ENCODE measurements at regions not wholly inside any gene's neighbourhood (a gene's known extent, or its start where the extent isn't known, plus 50 kb on each side); places are given as distances from the start of the nearest gene placed in this dataset.

- Mint-ChIP-seq H3K27ac (no peak overlapping the region), H3K4me1 (no peaks in the 10 kb centered on the region), H3K36me3 (peaks cover 0 to 3% (median 0%) of the 10 kb centered on the region in 3 donors), H3K4me3 (no peak overlapping the region), H3K9me3 (peaks cover 4 to 31% (median 8%) of the 10 kb centered on the region in 6 donors), H3K27me3 (ENCODE audit: low read depth in 3 of 3) (peaks cover 0 to 2% (median 1%) of the 10 kb centered on the region in 3 donors)
- no peak for DNase-seq
Observed at GRCh38 chr15:97563516-97563915, 397.0 kb upstream of the ARRDC4 start.

GRCh38 chr15:97566961-97567360, 393.5 kb upstream of the ARRDC4 start:
- H3K27me3 Mint-ChIP-seq (ENCODE audit: low read depth in 3 of 3): peaks cover 0 to 2% (median 0%) of the 10 kb centered on the region in 3 donors
- no peak overlapping the region for H3K4me3 Mint-ChIP-seq
- peaks cover 0 to 21% (median 6%) of the 10 kb centered on the region in 6 donors for H3K9me3 Mint-ChIP-seq
- no peak for DNase-seq
- no peaks in the 10 kb centered on the region for H3K36me3 Mint-ChIP-seq
- no peak overlapping the region for H3K27ac Mint-ChIP-seq
- no peaks in the 10 kb centered on the region for H3K4me1 Mint-ChIP-seq

- Mint-ChIP-seq H3K4me3 (no peak overlapping the region), H3K27ac (no peak overlapping the region), H3K36me3 (no peaks in the 10 kb centered on the region), H3K4me1 (no peaks in the 10 kb centered on the region), H3K27me3 (ENCODE audit: low read depth in 3 of 3) (peaks cover 0 to 2% (median 0%) of the 10 kb centered on the region in 3 donors), H3K9me3 (peaks cover 0 to 20% (median 7%) of the 10 kb centered on the region in 6 donors)
- DNase-seq: no peak
Observed at GRCh38 chr15:97567411-97567810, 393.1 kb upstream of the ARRDC4 start.

GRCh38 chr15:97576929-97577645, 383.4 kb upstream of the ARRDC4 start:
- H3K9me3 Mint-ChIP-seq: peaks cover 2 to 30% (median 6%) of the 10 kb centered on the region in 6 donors
- no peak overlapping the region for H3K27ac Mint-ChIP-seq
- DNase-seq: no peak
- H3K4me1 Mint-ChIP-seq: no peaks in the 10 kb centered on the region
- no peaks in the 10 kb centered on the region for H3K36me3 Mint-ChIP-seq
- no peak overlapping the region for H3K4me3 Mint-ChIP-seq
- H3K27me3 Mint-ChIP-seq (ENCODE audit: low read depth in 3 of 3): peaks cover 0 to 1% (median 0%) of the 10 kb centered on the region in 3 donors

GRCh38 chr15:97585408-97585807, 375.1 kb upstream of the ARRDC4 start:
- Mint-ChIP-seq H3K36me3 (no peaks in the 10 kb centered on the region), H3K9me3 (peaks cover 4 to 37% (median 22%) of the 10 kb centered on the region in 6 donors), H3K4me1 (no peaks in the 10 kb centered on the region), H3K27me3 (ENCODE audit: low read depth in 3 of 3) (peaks cover 0 to 4% (median 0%) of the 10 kb centered on the region in 3 donors), H3K4me3 (no peak overlapping the region), H3K27ac (no peak overlapping the region)
- no peak for DNase-seq

GRCh38 chr15:97592778-97593177, 367.7 kb upstream of the ARRDC4 start:
- Mint-ChIP-seq H3K27me3 (ENCODE audit: low read depth in 3 of 3) (no peaks in the 10 kb centered on the region), H3K4me3 (no peak overlapping the region), H3K9me3 (peaks cover 0 to 6% (median 3%) of the 10 kb centered on the region in 6 donors), H3K27ac (no peak overlapping the region), H3K36me3 (no peaks in the 10 kb centered on the region), H3K4me1 (no peaks in the 10 kb centered on the region)
- no peak for DNase-seq

- Mint-ChIP-seq H3K4me3 (no peak overlapping the region), H3K4me1 (no peaks in the 10 kb centered on the region), H3K9me3 (peaks cover 0 to 9% (median 0%) of the 10 kb centered on the region in 6 donors), H3K27ac (no peak overlapping the region), H3K36me3 (no peaks in the 10 kb centered on the region), H3K27me3 (ENCODE audit: low read depth in 3 of 3) (peaks cover 0 to 2% (median 0%) of the 10 kb centered on the region in 3 donors)
- no peak for DNase-seq
Observed at GRCh38 chr15:97597801-97598200, 362.7 kb upstream of the ARRDC4 start.

GRCh38 chr15:97598353-97598798, 362.1 kb upstream of the ARRDC4 start:
- Mint-ChIP-seq H3K27me3 (ENCODE audit: low read depth in 3 of 3) (peaks cover 0 to 2% (median 0%) of the 10 kb centered on the region in 3 donors), H3K4me3 (no peak overlapping the region), H3K4me1 (no peaks in the 10 kb centered on the region), H3K9me3 (peaks cover 0 to 9% (median 0%) of the 10 kb centered on the region in 6 donors), H3K36me3 (no peaks in the 10 kb centered on the region), H3K27ac (no peak overlapping the region)
- DNase-seq: no peak

- Mint-ChIP-seq H3K36me3 (no peaks in the 10 kb centered on the region), H3K9me3 (peaks cover 0 to 9% (median 0%) of the 10 kb centered on the region in 6 donors), H3K27me3 (ENCODE audit: low read depth in 3 of 3) (peaks cover 0 to 2% (median 0%) of the 10 kb centered on the region in 3 donors), H3K27ac (no peak overlapping the region), H3K4me3 (no peak overlapping the region), H3K4me1 (no peaks in the 10 kb centered on the region)
- no peak for DNase-seq
Observed at GRCh38 chr15:97600190-97600589, 360.3 kb upstream of the ARRDC4 start.

- no peak for DNase-seq
- H3K27me3 Mint-ChIP-seq (ENCODE audit: low read depth in 3 of 3): no peaks in the 10 kb centered on the region
- no peaks in the 10 kb centered on the region for H3K36me3 Mint-ChIP-seq
- no peaks in the 10 kb centered on the region for H3K4me1 Mint-ChIP-seq
- no peak overlapping the region for H3K27ac Mint-ChIP-seq
- peaks cover 0 to 27% (median under 1%) of the 10 kb centered on the region in 6 donors for H3K9me3 Mint-ChIP-seq
- H3K4me3 Mint-ChIP-seq: no peak overlapping the region
Observed at GRCh38 chr15:97604677-97605076, 355.8 kb upstream of the ARRDC4 start.

GRCh38 chr15:97615114-97615513, 345.4 kb upstream of the ARRDC4 start:
- DNase-seq: no peak
- Mint-ChIP-seq H3K27ac (no peak overlapping the region), H3K27me3 (ENCODE audit: low read depth in 3 of 3) (peaks cover 0 to 5% (median 3%) of the 10 kb centered on the region in 3 donors), H3K4me1 (no peaks in the 10 kb centered on the region), H3K4me3 (no peak overlapping the region), H3K9me3 (peaks cover 5 to 18% (median 7%) of the 10 kb centered on the region in 6 donors), H3K36me3 (no peaks in the 10 kb centered on the region)

GRCh38 chr15:97623091-97623661, 337.3 kb upstream of the ARRDC4 start:
- H3K27me3 Mint-ChIP-seq (ENCODE audit: low read depth in 3 of 3): no peaks in the 10 kb centered on the region
- H3K4me3 Mint-ChIP-seq: no peak overlapping the region
- no peaks in the 10 kb centered on the region for H3K4me1 Mint-ChIP-seq
- H3K9me3 Mint-ChIP-seq: peaks cover 0 to 6% (median 0%) of the 10 kb centered on the region in 6 donors
- DNase-seq: no peak
- H3K27ac Mint-ChIP-seq: no peak overlapping the region
- no peaks in the 10 kb centered on the region for H3K36me3 Mint-ChIP-seq

- H3K4me3 Mint-ChIP-seq: no peak overlapping the region
- no peak overlapping the region for H3K27ac Mint-ChIP-seq
- no peaks in the 10 kb centered on the region for H3K4me1 Mint-ChIP-seq
- no peaks in the 10 kb centered on the region for H3K27me3 Mint-ChIP-seq (ENCODE audit: low read depth in 3 of 3)
- no peaks in the 10 kb centered on the region for H3K36me3 Mint-ChIP-seq
- H3K9me3 Mint-ChIP-seq: peaks cover 0 to 7% (median 0%) of the 10 kb centered on the region in 6 donors
- DNase-seq: no peak
Observed at GRCh38 chr15:97627634-97628033, 332.9 kb upstream of the ARRDC4 start.

- Mint-ChIP-seq H3K4me1 (no peaks in the 10 kb centered on the region), H3K36me3 (no peaks in the 10 kb centered on the region), H3K4me3 (no peak overlapping the region), H3K27ac (no peak overlapping the region), H3K27me3 (ENCODE audit: low read depth in 3 of 3) (peaks cover 2 to 4% (median 2%) of the 10 kb centered on the region in 3 donors), H3K9me3 (peaks cover 0 to 11% (median 4%) of the 10 kb centered on the region in 6 donors)
- DNase-seq: no peak
Observed at GRCh38 chr15:97645758-97646157, 314.7 kb upstream of the ARRDC4 start.

Data from immature natural killer cell (primary cell).